ENCODE measurements at regions not wholly inside any gene's neighbourhood (a gene's known extent, or its start where the extent isn't known, plus 50 kb on each side); places are given as distances from the start of the nearest gene placed in this dataset.

DNA sequence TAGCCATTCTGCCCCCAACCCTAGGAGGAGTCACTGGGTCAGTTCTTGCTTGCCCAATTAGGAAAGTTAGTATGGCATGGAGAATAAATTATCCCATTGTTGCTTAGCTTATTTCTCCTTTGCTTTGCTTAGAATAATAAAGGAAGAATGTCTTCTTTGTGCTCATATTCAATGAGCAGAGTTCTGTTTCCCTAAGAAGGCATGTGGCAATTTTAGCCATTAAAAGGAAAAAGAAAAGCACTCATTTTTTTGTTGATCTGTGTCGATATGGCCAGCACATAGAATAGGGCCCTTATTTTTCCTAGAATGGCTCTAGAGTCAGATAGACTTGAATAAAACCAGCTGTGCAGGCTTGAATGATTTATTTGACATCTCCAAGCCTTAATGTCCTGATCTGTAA, 166.4 kb upstream of the PPARGC1A start:
- no peak for DNase-seq (ENCODE audit: low spot score)
- TF ChIP-seq, protein P1, sequence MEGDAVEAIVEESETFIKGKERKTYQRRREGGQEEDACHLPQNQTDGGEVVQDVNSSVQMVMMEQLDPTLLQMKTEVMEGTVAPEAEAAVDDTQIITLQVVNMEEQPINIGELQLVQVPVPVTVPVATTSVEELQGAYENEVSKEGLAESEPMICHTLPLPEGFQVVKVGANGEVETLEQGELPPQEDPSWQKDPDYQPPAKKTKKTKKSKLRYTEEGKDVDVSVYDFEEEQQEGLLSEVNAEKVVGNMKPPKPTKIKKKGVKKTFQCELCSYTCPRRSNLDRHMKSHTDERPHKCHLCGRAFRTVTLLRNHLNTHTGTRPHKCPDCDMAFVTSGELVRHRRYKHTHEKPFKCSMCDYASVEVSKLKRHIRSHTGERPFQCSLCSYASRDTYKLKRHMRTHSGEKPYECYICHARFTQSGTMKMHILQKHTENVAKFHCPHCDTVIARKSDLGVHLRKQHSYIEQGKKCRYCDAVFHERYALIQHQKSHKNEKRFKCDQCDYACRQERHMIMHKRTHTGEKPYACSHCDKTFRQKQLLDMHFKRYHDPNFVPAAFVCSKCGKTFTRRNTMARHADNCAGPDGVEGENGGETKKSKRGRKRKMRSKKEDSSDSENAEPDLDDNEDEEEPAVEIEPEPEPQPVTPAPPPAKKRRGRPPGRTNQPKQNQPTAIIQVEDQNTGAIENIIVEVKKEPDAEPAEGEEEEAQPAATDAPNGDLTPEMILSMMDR (IDR thresholded peaks at IDR 0.05) = no peak
- no peak overlapping the region for H3K4me3 Mint-ChIP-seq (ENCODE audit: unreplicated experiment)
- H3K9me3 Mint-ChIP-seq (ENCODE audit: low read depth) = no peaks in the 10 kb centered on the region
- no peaks in the 10 kb centered on the region for H3K27me3 Mint-ChIP-seq (ENCODE audit: low read depth)
- no peak overlapping the region for H3K27ac Mint-ChIP-seq (ENCODE audit: unreplicated experiment)
- no peaks in the 10 kb centered on the region for H3K4me1 Mint-ChIP-seq (ENCODE audit: low read depth)
- H3K36me3 Mint-ChIP-seq (ENCODE audit: low read depth) = no peaks in the 10 kb centered on the region

DNA sequence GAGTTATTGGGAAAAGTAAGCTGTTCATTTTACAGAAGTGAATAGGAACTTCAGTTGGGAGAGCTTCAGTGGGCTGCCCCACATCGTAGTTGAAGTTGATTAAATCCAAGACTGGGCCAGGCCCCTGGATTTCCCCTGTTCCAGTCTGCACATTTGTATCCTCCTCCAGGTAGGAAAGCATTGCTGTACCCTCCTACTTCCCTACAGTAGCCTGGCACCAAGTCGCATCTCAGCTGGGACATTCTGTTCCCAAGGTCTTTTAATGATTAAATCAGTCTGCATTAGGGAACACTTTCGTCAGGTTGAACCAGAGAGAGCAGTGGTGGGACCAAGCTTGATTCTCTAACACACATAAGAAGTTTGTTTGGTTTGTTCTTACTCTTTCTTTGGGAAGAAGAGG, 165.8 kb upstream of the PPARGC1A start:
- H3K4me1 Mint-ChIP-seq (ENCODE audit: low read depth) = peaks cover 2% of the 10 kb centered on the region

GRCh38 chr4:24054910-24055309, 165.1 kb upstream of the PPARGC1A start:
- Mint-ChIP-seq H3K36me3 (ENCODE audit: low read depth) (no peaks in the 10 kb centered on the region), H3K27ac (ENCODE audit: unreplicated experiment) (no peak overlapping the region), H3K4me3 (ENCODE audit: unreplicated experiment) (no peak overlapping the region), H3K4me1 (ENCODE audit: low read depth) (peaks cover 6% of the 10 kb centered on the region), H3K27me3 (ENCODE audit: low read depth) (no peaks in the 10 kb centered on the region), H3K9me3 (ENCODE audit: low read depth) (no peaks in the 10 kb centered on the region)
- DNase-seq (ENCODE audit: low spot score) = no peak
- TF ChIP-seq, protein P1 (IDR thresholded peaks at IDR 0.05) = no peak

More for the DNA sequence above, 165.8 kb upstream of the PPARGC1A start:
- no peak for DNase-seq (ENCODE audit: low spot score)
- Mint-ChIP-seq H3K27ac (ENCODE audit: unreplicated experiment) (no peak overlapping the region), H3K4me3 (ENCODE audit: unreplicated experiment) (no peak overlapping the region), H3K27me3 (ENCODE audit: low read depth) (no peaks in the 10 kb centered on the region), H3K9me3 (ENCODE audit: low read depth) (no peaks in the 10 kb centered on the region), H3K36me3 (ENCODE audit: low read depth) (no peaks in the 10 kb centered on the region)
- TF ChIP-seq, protein P1 (IDR thresholded peaks at IDR 0.05) = no peak

DNA sequence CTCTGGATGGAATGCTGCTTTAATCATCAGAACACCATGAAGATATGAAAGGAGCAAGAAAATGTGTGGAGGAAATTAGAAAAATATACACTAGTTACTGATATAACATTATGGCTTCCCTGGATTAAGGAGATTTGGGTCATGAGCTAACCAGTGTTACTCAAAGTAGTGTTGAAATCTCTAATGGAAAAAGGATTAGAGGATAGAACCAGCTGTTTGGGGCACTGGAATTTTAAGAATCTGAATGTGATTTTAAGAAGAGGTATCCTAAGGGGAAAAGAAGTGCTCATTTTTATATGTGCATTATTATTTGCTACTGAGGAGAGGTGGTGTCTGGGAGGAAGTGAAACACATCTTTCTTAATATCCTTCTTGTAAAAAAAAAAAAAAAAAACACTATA, 164.1 kb upstream of the PPARGC1A start:
- no peak for DNase-seq (ENCODE audit: low spot score)
- H3K4me1 Mint-ChIP-seq (ENCODE audit: low read depth) = peaks cover 10% of the 10 kb centered on the region
- H3K4me3 Mint-ChIP-seq (ENCODE audit: unreplicated experiment) = no peak overlapping the region
- no peaks in the 10 kb centered on the region for H3K27me3 Mint-ChIP-seq (ENCODE audit: low read depth)
- TF ChIP-seq, protein P1 (IDR thresholded peaks at IDR 0.05) = no peak
- H3K27ac Mint-ChIP-seq (ENCODE audit: unreplicated experiment) = no peak overlapping the region
- no peaks in the 10 kb centered on the region for H3K9me3 Mint-ChIP-seq (ENCODE audit: low read depth)
- H3K36me3 Mint-ChIP-seq (ENCODE audit: low read depth) = no peaks in the 10 kb centered on the region

DNA sequence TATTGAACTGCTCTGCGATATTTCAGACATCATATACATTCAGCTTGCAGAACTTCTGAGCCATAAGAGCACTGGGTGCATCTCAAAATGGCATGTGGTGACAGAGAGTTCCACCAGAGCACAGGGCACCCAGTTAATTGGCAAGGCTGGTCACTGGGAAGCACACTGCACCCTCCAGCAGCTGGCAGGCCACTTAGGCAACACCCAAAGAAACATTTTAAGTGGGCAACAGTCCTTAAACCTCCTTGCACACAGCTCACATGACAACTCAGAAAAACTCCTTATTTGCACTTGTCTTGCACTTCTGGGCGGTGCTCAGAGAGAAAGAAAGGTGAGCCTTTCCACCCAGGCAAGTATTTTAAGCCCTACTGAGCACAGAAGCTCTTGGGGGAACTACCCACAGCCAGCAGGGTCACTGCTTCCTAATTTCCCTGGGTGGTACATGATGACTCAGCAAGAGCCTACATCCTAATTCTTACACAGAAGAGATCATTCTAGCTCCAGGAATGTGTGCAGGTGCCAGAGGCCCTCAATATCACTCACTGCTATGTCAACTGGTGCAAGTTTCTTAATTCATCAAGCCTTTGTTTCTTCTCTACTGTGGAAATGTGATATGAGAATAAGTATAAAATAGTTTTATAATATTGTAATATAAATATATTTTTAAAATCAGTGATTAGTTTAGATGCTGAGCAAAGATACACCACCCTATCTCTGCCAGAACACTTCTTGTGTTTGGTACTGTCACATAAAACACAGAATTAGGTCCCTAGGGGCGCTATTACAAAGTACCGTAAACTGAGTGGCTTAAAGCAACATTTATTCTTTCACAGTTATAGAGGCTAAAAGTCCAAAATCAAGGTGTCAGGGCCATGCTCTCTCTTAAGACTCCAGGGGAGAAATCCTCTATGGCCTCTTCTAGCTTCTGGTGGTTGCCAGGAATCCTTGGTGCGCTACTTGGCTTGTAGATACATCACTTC, 155.1 kb upstream of the PPARGC1A start:
- no peak overlapping the region for H3K4me3 Mint-ChIP-seq (ENCODE audit: unreplicated experiment)
- DNase-seq (ENCODE audit: low spot score) = no peak
- no peak overlapping the region for H3K27ac Mint-ChIP-seq (ENCODE audit: unreplicated experiment)
- no peaks in the 10 kb centered on the region for H3K27me3 Mint-ChIP-seq (ENCODE audit: low read depth)
- TF ChIP-seq, protein P1 (IDR thresholded peaks at IDR 0.05) = no peak
- no peaks in the 10 kb centered on the region for H3K36me3 Mint-ChIP-seq (ENCODE audit: low read depth)
- no peaks in the 10 kb centered on the region for H3K9me3 Mint-ChIP-seq (ENCODE audit: low read depth)
- peaks cover 4% of the 10 kb centered on the region for H3K4me1 Mint-ChIP-seq (ENCODE audit: low read depth)

Measured in chondrocyte (in vitro differentiated cells).